IPS-18a (cell line): ENCODE measurements at regions not wholly inside any gene's neighbourhood (a gene's known extent, or its start where the extent isn't known, plus 50 kb on each side); places are given as distances from the start of the nearest gene placed in this dataset.

ENCODE experiments used
- H3K27ac ChIP-seq: one replicate; pipeline ENCODE4 v1.5.1; 2013; ENCODE audit warnings: low read length
- H3K27me3 ChIP-seq: one replicate; pipeline ENCODE4 v1.6.1; 2013; ENCODE audit warnings: mild to moderate bottlenecking, low read length; ENCODE audit not compliant: control insufficient read depth, insufficient read depth
- H3K36me3 ChIP-seq: one replicate; pipeline ENCODE4 v1.6.1; 2013; ENCODE audit warnings: low read depth, low read length; ENCODE audit not compliant: control insufficient read depth
- H3K4me1 ChIP-seq: one replicate; pipeline ENCODE4 v1.6.1; 2013; ENCODE audit warnings: low read depth, low read length; ENCODE audit not compliant: control insufficient read depth
- H3K4me3 ChIP-seq: one replicate; pipeline ENCODE4 v1.5.1; 2013; ENCODE audit warnings: low read length
- H3K9ac ChIP-seq: one replicate; pipeline ENCODE4 v1.6.1; 2013; ENCODE audit warnings: mild to moderate bottlenecking, low read length, moderate library complexity
- H3K9me3 ChIP-seq: one replicate; pipeline ENCODE4 v1.6.1; 2013; ENCODE audit warnings: low read depth, low read length; ENCODE audit not compliant: control insufficient read depth

GRCh38 chr18:40011201-40011600 lies 1943.8 kb upstream of the PIK3C3 start:
- H3K27ac ChIP-seq: no peak overlapping the region
- peaks cover 4% of the 10 kb centered on the region for H3K4me1 ChIP-seq
- no peaks in the 10 kb centered on the region for H3K27me3 ChIP-seq
- no peak overlapping the region for H3K4me3 ChIP-seq
- no peaks in the 10 kb centered on the region for H3K9me3 ChIP-seq
- no peaks in the 10 kb centered on the region for H3K36me3 ChIP-seq
- H3K9ac ChIP-seq: no peak overlapping the region

GRCh38 chr18:40006634-40007033 lies 1948.4 kb upstream of the PIK3C3 start:
- H3K36me3 ChIP-seq: no peaks in the 10 kb centered on the region
- H3K9ac ChIP-seq: no peak overlapping the region
- H3K9me3 ChIP-seq: no peaks in the 10 kb centered on the region
- no peaks in the 10 kb centered on the region for H3K27me3 ChIP-seq
- H3K4me3 ChIP-seq: no peak overlapping the region
- H3K4me1 ChIP-seq: no peaks in the 10 kb centered on the region
- no peak overlapping the region for H3K27ac ChIP-seq

- Histone ChIP-seq H3K9ac (no peak overlapping the region), H3K36me3 (no peaks in the 10 kb centered on the region), H3K4me3 (no peak overlapping the region), H3K27me3 (no peaks in the 10 kb centered on the region), H3K9me3 (no peaks in the 10 kb centered on the region), H3K4me1 (no peaks in the 10 kb centered on the region), H3K27ac (no peak overlapping the region)
Measured at GRCh38 chr18:40004246-40004645, 1950.8 kb upstream of the PIK3C3 start.

GRCh38 chr18:39998317-39998716 lies 1956.7 kb upstream of the PIK3C3 start:
- Histone ChIP-seq H3K9ac (no peak overlapping the region), H3K4me3 (no peak overlapping the region), H3K36me3 (no peaks in the 10 kb centered on the region), H3K9me3 (no peaks in the 10 kb centered on the region), H3K4me1 (no peaks in the 10 kb centered on the region), H3K27ac (no peak overlapping the region), H3K27me3 (no peaks in the 10 kb centered on the region)

GRCh38 chr18:39994498-39994897 lies 1960.5 kb upstream of the PIK3C3 start:
- no peaks in the 10 kb centered on the region for H3K36me3 ChIP-seq

GRCh38 chr18:39991696-39992265 lies 1963.3 kb upstream of the PIK3C3 start:
- Histone ChIP-seq H3K9me3 (no peaks in the 10 kb centered on the region), H3K9ac (no peak overlapping the region), H3K4me1 (no peaks in the 10 kb centered on the region), H3K27ac (no peak overlapping the region), H3K27me3 (no peaks in the 10 kb centered on the region), H3K4me3 (no peak overlapping the region), H3K36me3 (no peaks in the 10 kb centered on the region)

More at GRCh38 chr18:39994498-39994897, 1960.5 kb upstream of the PIK3C3 start:
- Histone ChIP-seq H3K9me3 (no peaks in the 10 kb centered on the region), H3K9ac (no peak overlapping the region), H3K27ac (no peak overlapping the region), H3K27me3 (no peaks in the 10 kb centered on the region), H3K4me1 (no peaks in the 10 kb centered on the region), H3K4me3 (no peak overlapping the region)

GRCh38 chr18:39990540-39990939 lies 1964.5 kb upstream of the PIK3C3 start:
- H3K9ac ChIP-seq: no peak overlapping the region
- H3K4me1 ChIP-seq: no peaks in the 10 kb centered on the region
- H3K4me3 ChIP-seq: no peak overlapping the region
- no peak overlapping the region for H3K27ac ChIP-seq
- H3K27me3 ChIP-seq: no peaks in the 10 kb centered on the region
- H3K36me3 ChIP-seq: no peaks in the 10 kb centered on the region
- H3K9me3 ChIP-seq: no peaks in the 10 kb centered on the region

GRCh38 chr18:39976771-39977170 lies 1978.3 kb upstream of the PIK3C3 start:
- no peak overlapping the region for H3K27ac ChIP-seq
- no peaks in the 10 kb centered on the region for H3K4me1 ChIP-seq
- no peaks in the 10 kb centered on the region for H3K36me3 ChIP-seq
- H3K4me3 ChIP-seq: no peak overlapping the region
- no peak overlapping the region for H3K9ac ChIP-seq
- H3K27me3 ChIP-seq: no peaks in the 10 kb centered on the region
- no peaks in the 10 kb centered on the region for H3K9me3 ChIP-seq

GRCh38 chr18:39972521-39972920 lies 1982.5 kb upstream of the PIK3C3 start:
- H3K4me3 ChIP-seq: no peak overlapping the region
- H3K4me1 ChIP-seq: peaks cover 12% of the 10 kb centered on the region
- H3K27ac ChIP-seq: no peak overlapping the region
- H3K27me3 ChIP-seq: no peaks in the 10 kb centered on the region
- no peak overlapping the region for H3K9ac ChIP-seq
- H3K36me3 ChIP-seq: no peaks in the 10 kb centered on the region
- no peaks in the 10 kb centered on the region for H3K9me3 ChIP-seq

GRCh38 chr18:39969803-39970494 lies 1985.1 kb upstream of the PIK3C3 start:
- Histone ChIP-seq H3K27me3 (no peaks in the 10 kb centered on the region), H3K27ac (no peak overlapping the region), H3K4me1 (peaks cover 16% of the 10 kb centered on the region), H3K4me3 (no peak overlapping the region), H3K9me3 (no peaks in the 10 kb centered on the region), H3K9ac (no peak overlapping the region), H3K36me3 (no peaks in the 10 kb centered on the region)

GRCh38 chr18:39966275-39966674 lies 1988.8 kb upstream of the PIK3C3 start:
- no peak overlapping the region for H3K9ac ChIP-seq
- H3K9me3 ChIP-seq: no peaks in the 10 kb centered on the region
- no peaks in the 10 kb centered on the region for H3K27me3 ChIP-seq
- no peaks in the 10 kb centered on the region for H3K36me3 ChIP-seq
- no peak overlapping the region for H3K4me3 ChIP-seq
- no peak overlapping the region for H3K27ac ChIP-seq
- H3K4me1 ChIP-seq: peaks cover 16% of the 10 kb centered on the region

- H3K4me1 ChIP-seq: peaks cover 4% of the 10 kb centered on the region
- no peaks in the 10 kb centered on the region for H3K36me3 ChIP-seq
- no peak overlapping the region for H3K9ac ChIP-seq
- H3K27me3 ChIP-seq: no peaks in the 10 kb centered on the region
- H3K4me3 ChIP-seq: no peak overlapping the region
- H3K9me3 ChIP-seq: no peaks in the 10 kb centered on the region
- H3K27ac ChIP-seq: no peak overlapping the region
Measured at GRCh38 chr18:39962546-39962945, 1992.5 kb upstream of the PIK3C3 start.
